Small intestine (tissue), 7 donors: ENCODE measurements at regions not wholly inside any gene's neighbourhood (a gene's known extent, or its start where the extent isn't known, plus 50 kb on each side); places are given as distances from the start of the nearest gene placed in this dataset.

ENCODE experiments used
- DNase-seq, 2 donors: peaks; one replicate each; pipeline versions ENCODE4 v3.0.0 to v3.0.0-alpha.2; 2013
- FAIRE-seq: peaks from 2 replicates; lab custom pipeline; 2012; peaks lifted over from hg19 to GRCh38; lab: Jason Lieb, UNC
- H3K27ac ChIP-seq, 3 donors: one replicate each; pipeline ENCODE4 v1.5.1; 2013; ENCODE audit warnings: low read length in 2 of 3, mild to moderate bottlenecking in 2 of 3, control low read depth in 1 of 3, inconsistent platforms in 1 of 3, low read depth in 1 of 3, moderate library complexity in 1 of 3
- H3K27me3 ChIP-seq, 3 donors: one replicate each; pipeline ENCODE4 v1.6.1; 2013; ENCODE audit warnings: low read length in 3 of 3, inconsistent platforms in 1 of 3; ENCODE audit not compliant: control insufficient read depth in 3 of 3, insufficient read depth in 3 of 3
- H3K36me3 ChIP-seq, 3 donors: one replicate each; pipeline ENCODE4 v1.6.1; 2013; ENCODE audit warnings: low read length in 3 of 3, inconsistent platforms in 1 of 3, low read depth in 1 of 3, mild to moderate bottlenecking in 1 of 3, moderate library complexity in 1 of 3; ENCODE audit not compliant: control insufficient read depth in 3 of 3, insufficient read depth in 2 of 3
- H3K4me1 ChIP-seq, 3 donors: one replicate each; pipeline ENCODE4 v1.6.1; 2013; ENCODE audit warnings: low read length in 2 of 3, inconsistent platforms in 1 of 3, low read depth in 1 of 3, mild to moderate bottlenecking in 1 of 3, moderate library complexity in 1 of 3; ENCODE audit not compliant: control insufficient read depth in 3 of 3, insufficient read depth in 2 of 3
- H3K4me3 ChIP-seq, 3 donors: one replicate each; pipeline ENCODE4 v1.5.1; 2013; ENCODE audit warnings: low read length in 3 of 3, control low read depth in 1 of 3, inconsistent platforms in 1 of 3, low read depth in 1 of 3, mild to moderate bottlenecking in 1 of 3, moderate library complexity in 1 of 3
- H3K9me3 ChIP-seq, 2 donors: one replicate each; pipeline ENCODE4 v1.6.1; 2013; ENCODE audit warnings: low read depth in 1 of 2, low read length in 1 of 2; ENCODE audit not compliant: control insufficient read depth in 2 of 2, insufficient read depth in 1 of 2
- WGBS, 3 donors: extraction: QIAGEN DNeasy Blood & Tissue Kit; methylation state at CpG; one replicate each; pipeline ENCODE4 v1.1.7; 2013; 5-methylcytosine and 5-hydroxymethylcytosine counted together
- donor health status: healthy with polysubstance abuse.
- donor health status: control.
- donor health status: control.
- donor health status: Bipolar disorder and iron deficiency.
- donor health status: healthy.

DNA sequence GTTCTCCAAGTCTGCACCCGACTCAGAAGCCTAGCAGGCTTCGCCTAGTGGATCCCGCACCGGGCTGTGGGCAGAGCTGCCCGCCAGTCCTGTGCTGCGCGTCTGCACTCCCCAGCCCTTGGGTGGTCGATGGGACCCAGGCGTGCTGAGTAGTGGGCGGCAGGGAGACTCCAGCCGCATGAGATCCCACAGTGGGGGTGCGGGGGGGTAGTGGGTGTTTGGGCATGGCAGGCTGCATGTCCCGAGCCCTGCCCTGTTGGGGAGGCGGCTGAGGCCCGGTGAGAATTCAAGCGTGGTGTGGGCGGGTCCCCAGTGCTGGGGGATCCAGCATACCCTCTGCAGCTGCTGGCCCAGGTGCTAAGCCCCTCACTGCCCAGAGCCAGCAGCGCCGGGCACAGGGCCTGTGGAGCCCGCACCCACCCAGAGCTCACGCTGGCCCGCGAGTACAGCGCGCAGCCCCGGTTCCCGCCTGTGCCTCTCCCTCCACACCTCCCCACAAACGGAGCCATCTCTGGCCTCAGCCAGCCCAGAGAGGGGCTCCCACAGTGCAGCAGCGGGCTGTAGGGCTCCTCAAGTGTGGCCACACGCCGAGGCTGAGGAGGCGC, 53.9 kb upstream of the BNC2 start:
- H3K9me3 ChIP-seq = peaks cover 0 to 7% of the 10 kb centered on the region in 2 donors
- 94 to 96% (median 95%) methylated on average over 30 to 32 of the region's 32 CpGs for WGBS, 3 donors
- H3K27me3 ChIP-seq = no peaks in the 10 kb centered on the region
- no peaks in the 10 kb centered on the region for H3K4me1 ChIP-seq
- H3K27ac ChIP-seq = no peak overlapping the region
- no peaks in the 10 kb centered on the region for H3K36me3 ChIP-seq
- no peak overlapping the region for H3K4me3 ChIP-seq
- FAIRE-seq = no peak
- no peak for DNase-seq

DNA sequence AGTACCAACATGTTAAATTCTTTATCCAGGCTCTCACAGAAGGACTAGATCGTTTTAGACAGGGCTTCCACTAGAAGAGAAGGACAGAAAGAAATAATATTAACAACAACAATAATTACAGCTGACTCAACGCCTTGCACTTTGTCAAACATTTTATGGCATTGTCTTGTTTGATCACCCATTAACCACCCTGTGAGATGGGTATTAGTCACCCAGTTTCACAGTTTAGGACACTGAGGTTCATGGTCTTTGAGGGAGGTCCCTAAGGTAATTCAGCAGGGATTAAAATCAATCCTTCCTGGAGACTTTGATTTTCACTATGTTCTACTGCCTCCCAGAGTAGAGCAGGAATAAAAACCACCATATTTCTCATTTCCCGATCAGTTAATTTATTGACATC, 51.4 kb upstream of the BNC2 start:
- FAIRE-seq = no peak
- Histone ChIP-seq H3K36me3 (no peaks in the 10 kb centered on the region), H3K27me3 (no peaks in the 10 kb centered on the region), H3K4me3 (no peak overlapping the region), H3K4me1 (no peaks in the 10 kb centered on the region), H3K27ac (no peak overlapping the region), H3K9me3 (peaks cover 0 to 7% of the 10 kb centered on the region in 2 donors)
- WGBS, 3 donors = 34 to 70% (median 53%) methylated on average over 3 of the region's 3 CpGs
- peak; percentile 0 to 10 for DNase-seq
